PC-9 (cell line): ENCODE measurements at regions not wholly inside any gene's neighbourhood (a gene's known extent, or its start where the extent isn't known, plus 50 kb on each side); places are given as distances from the start of the nearest gene placed in this dataset.
A peak's percentile ranks its signal among the peaks of the same experiment; 100 is the strongest.

ENCODE experiments used
- BruUV-seq: library from RNA; stranded (reverse); fragments of 400-500 nt; replicated peaks from 2 replicates; lab custom pipeline; 2021; lab: Mats Ljungman, UMichigan
- CTCF ChIA-PET: fragments of 300-600 bp; sonication (Branson Sonifier 250); formaldehyde crosslinking; loops from one replicate; lab custom pipeline; 2022; ENCODE audit warnings: antibody characterized with exemption; lab: Charles Lee
- POLR2A ChIA-PET: fragments of 300-600 bp; sonication (Branson Sonifier 250); formaldehyde crosslinking; loops from one replicate; lab custom pipeline; 2022; ENCODE audit warnings: antibody characterized with exemption; ENCODE audit not compliant: unreplicated experiment; lab: Charles Lee
- DNase-seq, 2 experiments: peaks; one replicate each; pipeline versions ENCODE4 v3.0.0 to v3.0.0-alpha.2; 2015 to 2022; ENCODE audit warnings: mixed read lengths in 1 of 2
- H2AFZ ChIP-seq: fragments of 200-600 bp; sonication (generic); 2 replicates; pipeline ENCODE4 v1.8.1; 2017; ENCODE audit warnings: antibody characterized with exemption
- H3F3A ChIP-seq: fragments of 200-600 bp; sonication (generic); 2 replicates; pipeline ENCODE4 v1.8.1; 2017; ENCODE audit warnings: antibody characterized with exemption, mild to moderate bottlenecking, low read depth; ENCODE audit not compliant: insufficient read depth
- H3K27ac ChIP-seq: fragments of 200-600 bp; sonication (generic); 2 replicates; pipeline ENCODE4 v1.6.1; 2016; ENCODE audit warnings: mixed run types
- H3K27me3 ChIP-seq: fragments of 200-600 bp; sonication (generic); 2 replicates; pipeline ENCODE4 v1.6.1; 2016; ENCODE audit warnings: low read depth, mixed run types; ENCODE audit not compliant: insufficient read depth
- H3K36me3 ChIP-seq: fragments of 200-600 bp; sonication (generic); 2 replicates; pipeline ENCODE4 v1.6.1; 2016; ENCODE audit warnings: low read depth, mixed run types
- H3K4me1 ChIP-seq: fragments of 200-600 bp; sonication (generic); replicated peaks from 2 replicates; pipeline ENCODE4 v1.6.1; 2016; ENCODE audit warnings: mixed run types; ENCODE audit not compliant: insufficient read depth
- H3K4me2 ChIP-seq: fragments of 200-600 bp; sonication (generic); 2 replicates; pipeline ENCODE4 v1.6.1; 2017; ENCODE audit warnings: mixed run types
- H3K4me3 ChIP-seq: fragments of 200-600 bp; sonication (generic); 2 replicates; pipeline ENCODE4 v1.6.1; 2016; ENCODE audit warnings: mixed run types
- H3K79me2 ChIP-seq: fragments of 200-600 bp; sonication (generic); 2 replicates; pipeline ENCODE4 v1.6.1; 2017; ENCODE audit warnings: low read depth, mixed run types
- H3K9me2 ChIP-seq: fragments of 200-600 bp; sonication (generic); 2 replicates; pipeline ENCODE4 v1.8.1; 2017; ENCODE audit warnings: mild to moderate bottlenecking; ENCODE audit not compliant: insufficient read depth
- H3K9me3 ChIP-seq: fragments of 200-600 bp; sonication (generic); 2 replicates; pipeline ENCODE4 v1.8.1; 2016; ENCODE audit warnings: low read depth; ENCODE audit not compliant: insufficient read depth
- H4K20me1 ChIP-seq: fragments of 200-600 bp; sonication (generic); 2 replicates; pipeline ENCODE4 v1.8.1; 2017; ENCODE audit not compliant: insufficient read depth
- CTCF ChIP-seq: fragments of 200-600 bp; sonication (generic); conservative IDR thresholded peaks from 2 replicates; pipeline ENCODE4 v1.6.1; 2017; ENCODE audit warnings: mixed run types, antibody characterized with exemption, mild to moderate bottlenecking, moderate library complexity
- EZH2 ChIP-seq: fragments of 200-600 bp; sonication (generic); IDR thresholded peaks from 2 replicates; pipeline ENCODE4 v1.8.0; 2017; ENCODE audit warnings: antibody characterized with exemption, low read depth
- intact Hi-C: fragments of 100-400 bp; cut with micrococcal nuclease; formaldehyde crosslinking; loops from one replicate; pipeline ENCODE4 v1.10.0; 2022; ENCODE audit not compliant: unreplicated experiment

GRCh38 chr4:64713256-64713840, 304.1 kb upstream of the TECRL start:
- H3F3A ChIP-seq = no peaks in the 10 kb centered on the region
- H3K9me3 ChIP-seq = no peaks in the 10 kb centered on the region
- H2AFZ ChIP-seq = no peak overlapping the region
- no peaks in the 10 kb centered on the region for H4K20me1 ChIP-seq
- intact Hi-C loops = no loop called here
- H3K4me2 ChIP-seq = no peak overlapping the region
- no TSS peak for BruUV-seq
- H3K4me3 ChIP-seq = no peak overlapping the region
- DNase-seq = no peak
- H3K4me1 ChIP-seq = no peaks in the 10 kb centered on the region
- H3K36me3 ChIP-seq = no peaks in the 10 kb centered on the region
- H3K9me2 ChIP-seq = no peaks in the 10 kb centered on the region
- no peak overlapping the region for H3K27ac ChIP-seq
- CTCF ChIA-PET = no interaction called here
- POLR2A ChIA-PET = no interaction called here
- no peaks in the 10 kb centered on the region for H3K79me2 ChIP-seq
- no peaks in the 10 kb centered on the region for H3K27me3 ChIP-seq
- TF ChIP-seq EZH2 (no peak), CTCF (peak; percentile 63)

- BruUV-seq = no TSS peak
- Histone ChIP-seq H3K27me3 (no peaks in the 10 kb centered on the region), H3K36me3 (no peaks in the 10 kb centered on the region), H4K20me1 (no peaks in the 10 kb centered on the region), H2AFZ (no peak overlapping the region), H3K9me3 (no peaks in the 10 kb centered on the region), H3K79me2 (no peaks in the 10 kb centered on the region), H3K27ac (no peak overlapping the region), H3K4me3 (no peak overlapping the region), H3K4me2 (no peak overlapping the region), H3K4me1 (no peaks in the 10 kb centered on the region), H3K9me2 (no peaks in the 10 kb centered on the region), H3F3A (no peaks in the 10 kb centered on the region)
- ChIA-PET CTCF (no interaction called here), POLR2A (no interaction called here)
- intact Hi-C loops = no loop called here
- TF ChIP-seq CTCF = no peak
- TF ChIP-seq EZH2 = no peak
- DNase-seq = no peak
Observed at GRCh38 chr4:64712590-64712989, 303.3 kb upstream of the TECRL start.

DNA sequence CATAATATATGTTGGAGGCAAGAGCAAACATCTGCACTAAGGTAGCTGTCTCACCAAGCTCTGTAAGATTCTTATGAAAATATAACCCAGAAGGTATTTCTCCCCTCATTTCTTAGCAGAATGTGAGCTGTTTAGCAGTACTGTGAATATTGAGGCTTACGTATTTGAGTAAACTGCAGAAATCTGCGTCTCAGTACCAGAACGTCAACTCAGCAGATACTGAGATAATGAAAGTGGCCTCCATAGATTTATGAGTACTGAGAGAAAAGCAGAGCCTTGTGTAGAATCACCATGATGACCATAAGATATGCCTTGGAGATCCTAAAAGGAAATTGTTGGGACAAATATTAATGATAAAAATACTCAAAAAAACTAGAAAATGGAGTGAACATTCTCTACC, 296.7 kb upstream of the TECRL start:
- DNase-seq = no peak
- Histone ChIP-seq H3K4me3 (no peak overlapping the region), H3K9me3 (no peaks in the 10 kb centered on the region), H2AFZ (no peak overlapping the region), H3K27me3 (no peaks in the 10 kb centered on the region), H3K27ac (no peak overlapping the region), H3K4me1 (no peaks in the 10 kb centered on the region), H3K79me2 (no peaks in the 10 kb centered on the region), H3K36me3 (no peaks in the 10 kb centered on the region), H3K4me2 (no peak overlapping the region), H3K9me2 (no peaks in the 10 kb centered on the region), H3F3A (no peaks in the 10 kb centered on the region), H4K20me1 (no peaks in the 10 kb centered on the region)
- TF ChIP-seq EZH2 (no peak), CTCF (no peak)
- POLR2A ChIA-PET = no interaction called here
- no TSS peak for BruUV-seq
- intact Hi-C loops = no loop called here
- CTCF ChIA-PET = no interaction called here
